GM18868 (cell line): ENCODE measurements at regions not wholly inside any gene's neighbourhood (a gene's known extent, or its start where the extent isn't known, plus 50 kb on each side); places are given as distances from the start of the nearest gene placed in this dataset.
A peak's percentile ranks its signal among the peaks of the same experiment; 100 is the strongest.

Source experiments
- ATAC-seq: cut with Tn5 transposase; IDR thresholded peaks from one replicate; pipeline ENCODE4 v1.9.1; 2021; ENCODE audit warnings: mild to moderate bottlenecking, moderate library complexity; ENCODE audit not compliant: unreplicated experiment

- ATAC-seq = no peak
Observed at GRCh38 chrX:151476604-151477303, 79.7 kb downstream of the VMA21 start.

- no peak for ATAC-seq
Observed at GRCh38 chrX:151478058-151478457, 81.1 kb downstream of the VMA21 start.

GRCh38 chrX:151488677-151489076 is 74.8 kb upstream of the PASD1 start:
- peak; percentile 88 for ATAC-seq

GRCh38 chrX:151505796-151506195 is 57.7 kb upstream of the PASD1 start:
- ATAC-seq = no peak

- ATAC-seq = no peak
Observed at GRCh38 chrX:151510203-151510602, 53.3 kb upstream of the PASD1 start.

- ATAC-seq = no peak
Observed at GRCh38 chrX:151513472-151513871, 50.0 kb upstream of the PASD1 start.
